HCT116 (cell line): ENCODE measurements at regions not wholly inside any gene's neighbourhood (a gene's known extent, or its start where the extent isn't known, plus 50 kb on each side); places are given as distances from the start of the nearest gene placed in this dataset.

ENCODE experiments used
- ATAC-seq: fragments of 200-7000 bp; cut with Tn5 transposase; 2 replicates; pipeline ENCODE4 v1.9.1; 2020; ENCODE audit warnings: mild to moderate bottlenecking, moderate library complexity
- BruUV-seq: library from RNA; stranded (reverse); fragments of 400-500 nt; replicated peaks from 2 replicates; lab custom pipeline; 2021; lab: Mats Ljungman, UMichigan
- CTCF ChIA-PET: fragments of 300-600 bp; sonication (Branson Sonifier 250); formaldehyde crosslinking; loops from one replicate; lab custom pipeline; 2021; ENCODE audit warnings: antibody characterized with exemption; lab: Charles Lee
- POLR2A ChIA-PET: fragments of 300-600, 350-600 bp; sonication (Branson Sonifier 250); formaldehyde crosslinking; loops from one replicate; lab custom pipeline; 2021; ENCODE audit warnings: antibody characterized with exemption; lab: Charles Lee
- RAD21 ChIA-PET, 2 experiments: fragments of 300-600 bp; sonication (Branson Sonifier 250); formaldehyde crosslinking; loops; one replicate each; lab custom pipeline; 2023; ENCODE audit warnings: low total read pairs in 2 of 2; ENCODE audit not compliant: uncharacterized antibody in 2 of 2, unreplicated experiment in 2 of 2, low non-redundant PET in 1 of 2; lab: Charles Lee
- DNase-seq: peaks from one replicate; pipeline ENCODE4 v3.0.0-alpha.2; 2010; ENCODE audit warnings: low read depth, low spot score
- H2AFZ ChIP-seq: fragments of 200-600 bp; shearing (Covaris generic), sonication (generic); 2 replicates; pipeline ENCODE4 v1.6.1; 2017; ENCODE audit warnings: low read depth, mixed run types, mixed read lengths, antibody characterized with exemption, low read length; ENCODE audit not compliant: poor library complexity, severe bottlenecking
- H3K27ac ChIP-seq: 2 replicates; pipeline ENCODE4 v1.5.1; 2012; ENCODE audit warnings: low read depth, low read length
- H3K27me3 ChIP-seq: fragments of 200-600 bp; sonication (generic); 2 replicates; pipeline ENCODE4 v1.6.1; 2016; ENCODE audit warnings: mixed run types, low read length, mixed read lengths; ENCODE audit not compliant: insufficient read depth
- H3K36me3 ChIP-seq, 2 experiments: fragments of 200-500 bp in 1 of 2; fragments of 200-600 bp in 1 of 2; sonication (Bioruptor generic) in 1 of 2; sonication (generic) in 1 of 2; 2 replicates each; pipeline versions ENCODE4 v1.5.1 to v1.6.1; 2014 to 2016; ENCODE audit warnings: low read length in 2 of 2, inconsistent platforms in 1 of 2, mixed read lengths in 1 of 2, mixed run types in 1 of 2; ENCODE audit not compliant: insufficient read depth in 2 of 2, control insufficient read depth in 1 of 2
- H3K4me1 ChIP-seq, 2 experiments: fragments of 200-600 bp in 1 of 2; sonication (generic) in 1 of 2; 2 replicates each; pipeline versions ENCODE4 v1.5.1 to v1.6.1; 2012 to 2017; ENCODE audit warnings: low read length in 2 of 2, inconsistent platforms in 1 of 2, mild to moderate bottlenecking in 1 of 2, mixed read lengths in 1 of 2, mixed run types in 1 of 2, moderate library complexity in 1 of 2; ENCODE audit not compliant: insufficient read depth in 2 of 2, control insufficient read depth in 1 of 2
- H3K4me2 ChIP-seq: fragments of 200-600 bp; sonication (generic); 2 replicates; pipeline ENCODE4 v1.6.1; 2017; ENCODE audit warnings: mixed run types, low read length, mixed read lengths
- H3K4me3 ChIP-seq, 2 experiments: fragments of 200-600 bp in 1 of 2; sonication (generic) in 1 of 2; replicated peaks in 1 of 2; 2 replicates each; pipeline ENCODE4 v1.5.1; 2011 to 2016; ENCODE audit warnings: low read length in 2 of 2, control low read depth in 1 of 2, low read depth in 1 of 2, mild to moderate bottlenecking in 1 of 2, mixed read lengths in 1 of 2, mixed run types in 1 of 2
- H3K79me2 ChIP-seq: fragments of 200-600 bp; sonication (generic); 2 replicates; pipeline ENCODE4 v1.6.1; 2017; ENCODE audit warnings: mild to moderate bottlenecking, mixed run types, low read length, moderate library complexity, mixed read lengths; ENCODE audit not compliant: insufficient read depth
- H3K9ac ChIP-seq: fragments of 200-600 bp; sonication (generic); 2 replicates; pipeline ENCODE4 v1.6.1; 2016; ENCODE audit warnings: low read length, mixed read lengths
- H3K9me2 ChIP-seq: fragments of 200-600 bp; sonication (generic), shearing (Covaris generic); 2 replicates; pipeline ENCODE4 v1.6.1; 2017; ENCODE audit warnings: mixed run types, mild to moderate bottlenecking, moderate library complexity; ENCODE audit not compliant: insufficient read depth
- H3K9me3 ChIP-seq, 2 experiments: fragments of 200-500 bp in 1 of 2; fragments of 200-600 bp in 1 of 2; sonication (Bioruptor generic) in 1 of 2; sonication (generic) in 1 of 2; 2 replicates each; pipeline ENCODE4 v1.6.1; 2014 to 2017; ENCODE audit warnings: low read length in 2 of 2, mixed read lengths in 2 of 2, inconsistent platforms in 1 of 2, low read depth in 1 of 2, mild to moderate bottlenecking in 1 of 2, mixed run types in 1 of 2, moderate library complexity in 1 of 2; ENCODE audit not compliant: control insufficient read depth in 1 of 2, insufficient read depth in 1 of 2
- H4K20me1 ChIP-seq: fragments of 200-600 bp; sonication (generic), shearing (Covaris generic); 2 replicates; pipeline ENCODE4 v1.6.1; 2017; ENCODE audit warnings: mixed run types, mild to moderate bottlenecking, moderate library complexity; ENCODE audit not compliant: insufficient read depth
- CBX3 ChIP-seq: IDR thresholded peaks from 2 replicates; pipeline ENCODE4 v1.6.1; 2012; ENCODE audit warnings: low read depth
- CEBPB ChIP-seq: IDR thresholded peaks from 2 replicates; pipeline ENCODE4 v1.6.1; 2012; ENCODE audit warnings: low read depth
- EGR1 ChIP-seq: IDR thresholded peaks from 2 replicates; pipeline ENCODE4 v1.6.1; 2012; ENCODE audit warnings: low read depth
- ELF1 ChIP-seq: IDR thresholded peaks from 2 replicates; pipeline ENCODE4 v1.6.1; 2012; ENCODE audit warnings: low read depth, borderline replicate concordance
- EZH2phosphoT487 ChIP-seq: fragments of 200-600 bp; IDR thresholded peaks from 2 replicates; pipeline ENCODE4 v1.6.1; 2018; ENCODE audit warnings: antibody characterized with exemption, borderline replicate concordance
- FOSL1 ChIP-seq: IDR thresholded peaks from 2 replicates; pipeline ENCODE4 v1.6.1; 2012; ENCODE audit warnings: low read depth
- POLR2AphosphoS5 ChIP-seq: IDR thresholded peaks from 2 replicates; pipeline ENCODE4 v1.6.1; 2011; ENCODE audit warnings: mild to moderate bottlenecking, low read depth, low read length, moderate library complexity
- SRF ChIP-seq: IDR thresholded peaks from 2 replicates; pipeline ENCODE4 v1.6.1; 2012; ENCODE audit warnings: low read depth
- TCF7L2 ChIP-seq: IDR thresholded peaks from 2 replicates; pipeline ENCODE4 v1.7.0; 2011; ENCODE audit warnings: borderline replicate concordance, inconsistent platforms; ENCODE audit not compliant: insufficient read depth, insufficient read length; ENCODE audit errors: extremely low read depth
- YY1 ChIP-seq: IDR thresholded peaks from 2 replicates; pipeline ENCODE4 v1.6.1; 2011; ENCODE audit warnings: low read length, low read depth, moderate library complexity, mild to moderate bottlenecking; ENCODE audit not compliant: insufficient replicate concordance; ENCODE audit errors: extremely low read depth
- ZNF274 ChIP-seq: fragments of 200-500 bp; sonication (Bioruptor generic); IDR thresholded peaks from 2 replicates; pipeline ENCODE4 v1.6.1; 2014; ENCODE audit warnings: mild to moderate bottlenecking, low read depth, low read length, inconsistent platforms
- intact Hi-C: fragments of 100-400 bp; cut with micrococcal nuclease; formaldehyde crosslinking; loops from 2 replicates; pipeline ENCODE4 v1.10.0; 2022
- TF ChIP-seq, protein P1 (sequence below), 3 experiments: fragments of 200-600 bp in 1 of 3; sonication (generic) in 1 of 3; IDR thresholded peaks in 2 of 3; conservative IDR thresholded peaks in 1 of 3; 2 replicates each; pipeline ENCODE4 v1.5.1; 2012 to 2017; ENCODE audit warnings: low read depth in 2 of 3, low read length in 2 of 3, antibody characterized with exemption in 1 of 3, borderline replicate concordance in 1 of 3, control low read depth in 1 of 3, mild to moderate bottlenecking in 1 of 3, mixed read lengths in 1 of 3, mixed run types in 1 of 3, moderate library complexity in 1 of 3; ENCODE audit not compliant: insufficient read depth in 1 of 3
- TF ChIP-seq, protein P2 (sequence below): IDR thresholded peaks from 2 replicates; pipeline ENCODE4 v1.6.1; 2011; ENCODE audit warnings: mild to moderate bottlenecking, low read length, moderate library complexity; ENCODE audit not compliant: insufficient replicate concordance; ENCODE audit errors: extremely low read depth

DNA sequence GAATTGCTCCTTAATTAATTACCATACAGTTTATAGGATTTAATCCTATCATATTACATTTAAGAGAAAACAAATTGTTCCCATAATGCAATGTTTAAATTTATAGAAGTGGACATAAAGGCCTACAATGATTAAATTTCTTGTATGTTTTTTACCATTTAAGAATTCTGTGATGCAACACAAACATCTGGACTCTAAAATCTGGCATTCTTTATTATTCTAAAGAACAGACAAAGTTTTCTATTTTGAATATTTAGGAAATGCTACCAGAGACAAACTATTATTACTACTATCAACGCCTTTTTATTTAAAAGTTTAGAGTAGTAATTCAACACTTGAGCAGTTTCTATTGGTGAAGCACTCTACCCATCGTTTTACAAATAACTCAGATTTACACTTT is 535.1 kb downstream of the TMX3 start:
- H4K20me1 ChIP-seq: no peaks in the 10 kb centered on the region
- H3K9me3 ChIP-seq: peaks cover 2 to 14% of the 10 kb centered on the region in 2 experiments; a peak in 2 of 4 replicates
- H3K9ac ChIP-seq: no peak overlapping the region
- ChIA-PET CTCF (no interaction called here), POLR2A (no interaction called here), RAD21 (no interaction called here)
- no peak overlapping the region for H2AFZ ChIP-seq
- no peak overlapping the region for H3K4me2 ChIP-seq
- no peaks in the 10 kb centered on the region for H3K27me3 ChIP-seq
- no peaks in the 10 kb centered on the region for H3K4me1 ChIP-seq
- DNase-seq (no peak), ATAC-seq (no peak)
- no peaks in the 10 kb centered on the region for H3K79me2 ChIP-seq
- TF ChIP-seq ZNF274 (no peak), CEBPB (no peak), FOSL1 (no peak), CBX3 (no peak), ELF1 (no peak), EGR1 (no peak), EZH2phosphoT487 (no peak), POLR2AphosphoS5 (no peak)
- TF ChIP-seq, protein P1, sequence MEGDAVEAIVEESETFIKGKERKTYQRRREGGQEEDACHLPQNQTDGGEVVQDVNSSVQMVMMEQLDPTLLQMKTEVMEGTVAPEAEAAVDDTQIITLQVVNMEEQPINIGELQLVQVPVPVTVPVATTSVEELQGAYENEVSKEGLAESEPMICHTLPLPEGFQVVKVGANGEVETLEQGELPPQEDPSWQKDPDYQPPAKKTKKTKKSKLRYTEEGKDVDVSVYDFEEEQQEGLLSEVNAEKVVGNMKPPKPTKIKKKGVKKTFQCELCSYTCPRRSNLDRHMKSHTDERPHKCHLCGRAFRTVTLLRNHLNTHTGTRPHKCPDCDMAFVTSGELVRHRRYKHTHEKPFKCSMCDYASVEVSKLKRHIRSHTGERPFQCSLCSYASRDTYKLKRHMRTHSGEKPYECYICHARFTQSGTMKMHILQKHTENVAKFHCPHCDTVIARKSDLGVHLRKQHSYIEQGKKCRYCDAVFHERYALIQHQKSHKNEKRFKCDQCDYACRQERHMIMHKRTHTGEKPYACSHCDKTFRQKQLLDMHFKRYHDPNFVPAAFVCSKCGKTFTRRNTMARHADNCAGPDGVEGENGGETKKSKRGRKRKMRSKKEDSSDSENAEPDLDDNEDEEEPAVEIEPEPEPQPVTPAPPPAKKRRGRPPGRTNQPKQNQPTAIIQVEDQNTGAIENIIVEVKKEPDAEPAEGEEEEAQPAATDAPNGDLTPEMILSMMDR (IDR thresholded peaks at IDR 0.05 in 2 of 3, conservative IDR thresholded peaks at IDR 0.05 in 1 of 3; ENCODE audit: borderline replicate concordance in 1 of 3, insufficient read depth in 1 of 3, low read depth in 2 of 3, low read length in 2 of 3): no peak
- no peaks in the 10 kb centered on the region for H3K36me3 ChIP-seq
- BruUV-seq: no TSS peak
- intact Hi-C loops: no loop called here
- no peak overlapping the region for H3K4me3 ChIP-seq
- H3K27ac ChIP-seq: no peak overlapping the region
- H3K9me2 ChIP-seq: no peaks in the 10 kb centered on the region

DNA sequence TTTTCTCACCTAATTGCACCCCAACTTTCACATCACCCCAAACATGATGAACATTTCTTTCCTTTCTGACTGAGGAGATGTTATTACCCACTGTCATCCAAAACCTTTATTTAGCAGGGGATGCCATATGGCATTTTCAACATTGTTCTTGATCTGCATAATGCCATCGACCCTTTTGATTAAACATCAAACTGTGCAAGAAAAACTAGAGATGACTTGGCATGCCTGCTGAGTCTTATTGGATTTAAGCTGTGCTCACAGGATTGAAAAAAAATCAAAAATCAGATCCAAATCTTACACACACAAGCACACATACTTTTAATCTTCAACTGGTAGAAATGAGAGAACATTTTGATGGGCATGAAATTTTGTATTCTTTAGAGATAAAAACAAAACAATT is 536.0 kb downstream of the TMX3 start:
- DNase-seq (no peak), ATAC-seq (no peak)
- Histone ChIP-seq H3K4me1 (no peaks in the 10 kb centered on the region), H3K9ac (no peak overlapping the region), H3K4me3 (no peak overlapping the region), H3K27me3 (no peaks in the 10 kb centered on the region), H3K79me2 (no peaks in the 10 kb centered on the region), H3K4me2 (no peak overlapping the region), H3K36me3 (no peaks in the 10 kb centered on the region), H3K27ac (no peak overlapping the region), H3K9me2 (no peaks in the 10 kb centered on the region), H2AFZ (no peak overlapping the region), H4K20me1 (no peaks in the 10 kb centered on the region), H3K9me3 (peaks cover 9 to 14% of the 10 kb centered on the region in 2 experiments; a peak in 2 of 4 replicates)
- intact Hi-C loops: no loop called here
- RAD21 ChIA-PET: no interaction called here
- no TSS peak for BruUV-seq
- CTCF ChIA-PET: no interaction called here
- POLR2A ChIA-PET: no interaction called here
- TF ChIP-seq FOSL1: no peak
- no peak for TF ChIP-seq EGR1
- no peak for TF ChIP-seq SRF
- no peak for TF ChIP-seq YY1
- TF ChIP-seq, protein P1 (IDR thresholded peaks at IDR 0.05 in 2 of 3, conservative IDR thresholded peaks at IDR 0.05 in 1 of 3; ENCODE audit: borderline replicate concordance in 1 of 3, insufficient read depth in 1 of 3, low read depth in 2 of 3, low read length in 2 of 3): no peak
- no peak for TF ChIP-seq CBX3
- TF ChIP-seq TCF7L2: no peak
- TF ChIP-seq POLR2AphosphoS5: no peak
- TF ChIP-seq, protein P2, sequence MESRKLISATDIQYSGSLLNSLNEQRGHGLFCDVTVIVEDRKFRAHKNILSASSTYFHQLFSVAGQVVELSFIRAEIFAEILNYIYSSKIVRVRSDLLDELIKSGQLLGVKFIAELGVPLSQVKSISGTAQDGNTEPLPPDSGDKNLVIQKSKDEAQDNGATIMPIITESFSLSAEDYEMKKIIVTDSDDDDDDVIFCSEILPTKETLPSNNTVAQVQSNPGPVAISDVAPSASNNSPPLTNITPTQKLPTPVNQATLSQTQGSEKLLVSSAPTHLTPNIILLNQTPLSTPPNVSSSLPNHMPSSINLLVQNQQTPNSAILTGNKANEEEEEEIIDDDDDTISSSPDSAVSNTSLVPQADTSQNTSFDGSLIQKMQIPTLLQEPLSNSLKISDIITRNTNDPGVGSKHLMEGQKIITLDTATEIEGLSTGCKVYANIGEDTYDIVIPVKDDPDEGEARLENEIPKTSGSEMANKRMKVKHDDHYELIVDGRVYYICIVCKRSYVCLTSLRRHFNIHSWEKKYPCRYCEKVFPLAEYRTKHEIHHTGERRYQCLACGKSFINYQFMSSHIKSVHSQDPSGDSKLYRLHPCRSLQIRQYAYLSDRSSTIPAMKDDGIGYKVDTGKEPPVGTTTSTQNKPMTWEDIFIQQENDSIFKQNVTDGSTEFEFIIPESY: no peak
